ENCODE measurements at regions not wholly inside any gene's neighbourhood (a gene's known extent, or its start where the extent isn't known, plus 50 kb on each side); places are given as distances from the start of the nearest gene placed in this dataset.

DNA sequence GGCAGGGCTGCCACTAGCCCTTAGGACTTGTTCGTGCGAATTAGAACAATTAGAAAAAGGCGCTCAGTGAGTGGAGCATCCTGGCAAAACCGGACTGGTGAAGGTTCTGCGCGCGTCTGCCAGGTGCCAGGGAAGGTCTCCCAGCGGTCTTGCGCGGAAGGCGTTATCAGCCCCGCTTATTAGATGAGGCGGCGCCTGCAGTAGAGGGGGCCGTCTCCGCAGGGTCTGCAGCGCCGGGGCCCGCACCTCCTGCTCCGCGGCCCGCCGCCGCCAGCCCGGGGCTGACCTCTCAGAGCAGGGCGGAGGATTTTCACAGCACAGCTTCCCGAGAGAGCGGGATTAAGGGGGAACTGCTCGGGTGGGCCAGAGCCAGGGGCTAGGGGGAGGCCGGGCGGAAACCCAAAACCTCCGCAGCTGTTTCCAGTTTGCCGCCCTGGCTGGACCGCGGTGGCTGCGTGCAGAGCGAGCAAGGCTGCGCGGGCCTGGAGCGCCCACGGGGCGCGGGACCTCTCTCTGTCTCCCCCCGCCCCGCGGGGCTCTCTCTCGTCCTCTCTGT lies 155.2 kb downstream of the FOXD2 start:
- TF ChIP-seq, protein P1, sequence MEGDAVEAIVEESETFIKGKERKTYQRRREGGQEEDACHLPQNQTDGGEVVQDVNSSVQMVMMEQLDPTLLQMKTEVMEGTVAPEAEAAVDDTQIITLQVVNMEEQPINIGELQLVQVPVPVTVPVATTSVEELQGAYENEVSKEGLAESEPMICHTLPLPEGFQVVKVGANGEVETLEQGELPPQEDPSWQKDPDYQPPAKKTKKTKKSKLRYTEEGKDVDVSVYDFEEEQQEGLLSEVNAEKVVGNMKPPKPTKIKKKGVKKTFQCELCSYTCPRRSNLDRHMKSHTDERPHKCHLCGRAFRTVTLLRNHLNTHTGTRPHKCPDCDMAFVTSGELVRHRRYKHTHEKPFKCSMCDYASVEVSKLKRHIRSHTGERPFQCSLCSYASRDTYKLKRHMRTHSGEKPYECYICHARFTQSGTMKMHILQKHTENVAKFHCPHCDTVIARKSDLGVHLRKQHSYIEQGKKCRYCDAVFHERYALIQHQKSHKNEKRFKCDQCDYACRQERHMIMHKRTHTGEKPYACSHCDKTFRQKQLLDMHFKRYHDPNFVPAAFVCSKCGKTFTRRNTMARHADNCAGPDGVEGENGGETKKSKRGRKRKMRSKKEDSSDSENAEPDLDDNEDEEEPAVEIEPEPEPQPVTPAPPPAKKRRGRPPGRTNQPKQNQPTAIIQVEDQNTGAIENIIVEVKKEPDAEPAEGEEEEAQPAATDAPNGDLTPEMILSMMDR (IDR thresholded peaks at IDR 0.05; ENCODE audit: insufficient read depth, low read length, poor library complexity, severe bottlenecking): no peak
- Histone ChIP-seq H3K27me3 (replicated peaks; ENCODE audit: control insufficient read depth, insufficient read depth, low read length) (peaks cover 2% of the 10 kb centered on the region), H3K4me3 (replicated peaks; ENCODE audit: low read depth, low read length) (no peak overlapping the region), H3K36me3 (ENCODE audit: control insufficient read depth, insufficient read depth, low read length) (no peaks in the 10 kb centered on the region)
- no peak for DNase-seq (ENCODE audit: extremely low read depth, insufficient read length)

DNA sequence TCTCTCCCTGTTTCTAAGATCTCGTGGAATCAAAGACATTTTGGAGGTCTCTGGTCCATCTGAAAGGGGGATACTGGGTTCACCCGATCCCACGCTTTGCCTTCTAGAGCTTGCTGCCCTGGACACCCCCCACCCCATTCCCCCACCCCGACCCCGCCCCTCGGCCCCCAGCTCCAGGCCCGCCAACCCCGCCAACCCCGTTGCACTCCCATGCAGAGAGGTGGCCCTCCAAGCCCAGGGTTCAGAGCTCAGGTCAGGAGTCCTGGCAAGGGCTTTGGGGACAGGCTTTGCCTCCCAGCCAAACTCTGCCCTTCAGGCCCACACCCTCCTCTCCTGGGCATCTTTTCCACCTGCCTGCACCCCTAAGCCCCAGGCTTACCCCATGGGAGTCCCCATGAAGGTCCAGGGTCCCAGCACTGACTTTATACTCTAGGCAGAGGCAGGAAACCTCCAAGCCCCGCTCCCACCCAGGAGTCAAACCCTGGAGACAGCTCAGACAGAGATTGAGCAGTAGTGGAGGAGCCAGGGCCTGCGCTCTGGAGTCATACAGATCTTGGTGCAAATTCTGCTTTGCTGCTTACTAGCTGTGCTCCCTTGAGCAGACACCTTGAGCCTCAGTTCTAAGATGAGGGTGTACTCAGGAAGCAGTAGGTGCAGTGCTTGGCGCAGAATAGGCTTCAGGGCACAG lies 155.9 kb downstream of the FOXD2 start:
- no peak for DNase-seq (ENCODE audit: extremely low read depth, insufficient read length)
- no peaks in the 10 kb centered on the region for H3K36me3 ChIP-seq (ENCODE audit: control insufficient read depth, insufficient read depth, low read length)
- no peak overlapping the region for H3K4me3 ChIP-seq (replicated peaks; ENCODE audit: low read depth, low read length)
- peaks cover 2% of the 10 kb centered on the region for H3K27me3 ChIP-seq (replicated peaks; ENCODE audit: control insufficient read depth, insufficient read depth, low read length)
- TF ChIP-seq, protein P1 (IDR thresholded peaks at IDR 0.05; ENCODE audit: insufficient read depth, low read length, poor library complexity, severe bottlenecking): no peak

- no peak overlapping the region for H3K4me3 ChIP-seq (replicated peaks; ENCODE audit: low read depth, low read length)
- TF ChIP-seq, protein P1 (IDR thresholded peaks at IDR 0.05; ENCODE audit: insufficient read depth, low read length, poor library complexity, severe bottlenecking): no peak
- peaks cover 2% of the 10 kb centered on the region for H3K27me3 ChIP-seq (replicated peaks; ENCODE audit: control insufficient read depth, insufficient read depth, low read length)
- H3K36me3 ChIP-seq (ENCODE audit: control insufficient read depth, insufficient read depth, low read length): no peaks in the 10 kb centered on the region
- no peak for DNase-seq (ENCODE audit: extremely low read depth, insufficient read length)
Observed at GRCh38 chr1:47594627-47595026, 156.8 kb downstream of the FOXD2 start.

- Histone ChIP-seq H3K27me3 (replicated peaks; ENCODE audit: control insufficient read depth, insufficient read depth, low read length) (peaks cover 2% of the 10 kb centered on the region), H3K4me3 (replicated peaks; ENCODE audit: low read depth, low read length) (no peak overlapping the region), H3K36me3 (ENCODE audit: control insufficient read depth, insufficient read depth, low read length) (no peaks in the 10 kb centered on the region)
- no peak for DNase-seq (ENCODE audit: extremely low read depth, insufficient read length)
- TF ChIP-seq, protein P1 (IDR thresholded peaks at IDR 0.05; ENCODE audit: insufficient read depth, low read length, poor library complexity, severe bottlenecking): no peak
Observed at GRCh38 chr1:47596328-47596727, 158.5 kb downstream of the FOXD2 start.

GRCh38 chr1:47598357-47598756 lies 160.5 kb downstream of the FOXD2 start:
- H3K4me3 ChIP-seq (replicated peaks; ENCODE audit: low read depth, low read length): no peak overlapping the region
- TF ChIP-seq, protein P1 (IDR thresholded peaks at IDR 0.05; ENCODE audit: insufficient read depth, low read length, poor library complexity, severe bottlenecking): no peak
- H3K27me3 ChIP-seq (replicated peaks; ENCODE audit: control insufficient read depth, insufficient read depth, low read length): peaks cover 2% of the 10 kb centered on the region; the same call in 1 of the 2 replicates
- DNase-seq (ENCODE audit: extremely low read depth, insufficient read length): no peak
- H3K36me3 ChIP-seq (ENCODE audit: control insufficient read depth, insufficient read depth, low read length): no peaks in the 10 kb centered on the region
